GM04503 (cell line): ENCODE measurements at regions not wholly inside any gene's neighbourhood (a gene's known extent, or its start where the extent isn't known, plus 50 kb on each side); places are given as distances from the start of the nearest gene placed in this dataset.

ENCODE experiments used
- DNase-seq: peaks from one replicate; pipeline ENCODE4 v3.0.0-alpha.2; 2012; ENCODE audit warnings: low read depth

- no peak for DNase-seq
Observed at GRCh38 chr5:174311121-174311520, 265.6 kb downstream of the NSG2 start.

GRCh38 chr5:174311531-174312269 lies 266.2 kb downstream of the NSG2 start:
- DNase-seq, result no peak

- DNase-seq, result no peak
Observed at GRCh38 chr5:174312270-174312617, 266.7 kb downstream of the NSG2 start.

GRCh38 chr5:174312641-174313040 lies 267.1 kb downstream of the NSG2 start:
- DNase-seq, result no peak

- DNase-seq, result no peak
Observed at GRCh38 chr5:174313615-174314014, 268.1 kb downstream of the NSG2 start.

GRCh38 chr5:174314261-174314660 lies 268.8 kb downstream of the NSG2 start:
- no peak for DNase-seq

GRCh38 chr5:174315471-174315870 lies 270.0 kb downstream of the NSG2 start:
- no peak for DNase-seq

GRCh38 chr5:174315871-174316270 lies 270.4 kb downstream of the NSG2 start:
- no peak for DNase-seq

GRCh38 chr5:174316326-174316725 lies 270.8 kb downstream of the NSG2 start:
- DNase-seq, result no peak

GRCh38 chr5:174317256-174317894 lies 271.9 kb downstream of the NSG2 start:
- DNase-seq, result no peak

GRCh38 chr5:174318578-174318977 lies 273.1 kb downstream of the NSG2 start:
- no peak for DNase-seq

GRCh38 chr5:174319551-174319950 lies 274.0 kb downstream of the NSG2 start:
- DNase-seq, result no peak

- no peak for DNase-seq
Observed at GRCh38 chr5:174320051-174320450, 274.5 kb downstream of the NSG2 start.

GRCh38 chr5:174323878-174324281 lies 278.4 kb downstream of the NSG2 start:
- no peak for DNase-seq

GRCh38 chr5:174324680-174325079 lies 279.2 kb downstream of the NSG2 start:
- no peak for DNase-seq

- no peak for DNase-seq
Observed at GRCh38 chr5:174325431-174325830, 279.9 kb downstream of the NSG2 start.

- DNase-seq, result no peak
Observed at GRCh38 chr5:174325961-174326360, 280.5 kb downstream of the NSG2 start.

GRCh38 chr5:174326372-174326771 lies 280.9 kb downstream of the NSG2 start:
- DNase-seq, result no peak

- no peak for DNase-seq
Observed at GRCh38 chr5:174327317-174327864, 281.9 kb downstream of the NSG2 start.

GRCh38 chr5:174327896-174328295 lies 282.4 kb downstream of the NSG2 start:
- DNase-seq, result no peak

GRCh38 chr5:174328631-174329299 lies 283.3 kb downstream of the NSG2 start:
- DNase-seq, result no peak

GRCh38 chr5:174329738-174330137 lies 284.2 kb downstream of the NSG2 start:
- DNase-seq, result peak; percentile 17
